ENCODE measurements at regions not wholly inside any gene's neighbourhood (a gene's known extent, or its start where the extent isn't known, plus 50 kb on each side); places are given as distances from the start of the nearest gene placed in this dataset.

- TF ChIP-seq POLR2A (IDR thresholded peaks at IDR 0.05): no peak
- no peak for TF ChIP-seq CTCF (IDR thresholded peaks at IDR 0.05)
- TF ChIP-seq EP300 (IDR thresholded peaks at IDR 0.05): no peak
These were observed 184.9 kb downstream of the PCSK1 start for GRCh38 chr5:96248131-96248530.

All from tibial nerve (tissue), 4 donors.